Mammary epithelial cell (primary cell): ENCODE measurements at regions not wholly inside any gene's neighbourhood (a gene's known extent, or its start where the extent isn't known, plus 50 kb on each side); places are given as distances from the start of the nearest gene placed in this dataset.

Experiments used
- CTCF ChIP-seq, 2 donors: IDR thresholded peaks in 1 of 2; conservative IDR thresholded peaks in 1 of 2; 2 replicates each; pipeline ENCODE4 v1.5.1; 2011 to 2012; ENCODE audit warnings: inconsistent platforms in 2 of 2, low read length in 2 of 2, mild to moderate bottlenecking in 2 of 2, control low read depth in 1 of 2, low read depth in 1 of 2; ENCODE audit not compliant: insufficient read depth in 1 of 2; ENCODE audit errors: extremely low read depth in 1 of 2
- EZH2 ChIP-seq: IDR thresholded peaks from 2 replicates; pipeline ENCODE4 v1.6.1; 2012; ENCODE audit warnings: low read length, inconsistent platforms, borderline replicate concordance

- TF ChIP-seq EZH2 (no peak), CTCF (conservative IDR thresholded peaks at IDR 0.05 in 1 of 2, IDR thresholded peaks at IDR 0.05 in 1 of 2; ENCODE audit: extremely low read depth in 1 of 2, insufficient read depth in 1 of 2, low read depth in 1 of 2, low read length in 2 of 2) (no peak)
Measured at GRCh38 chr5:29894668-29895067, 1298.8 kb upstream of the CDH6 start.
